PC-9 (cell line): ENCODE measurements at regions not wholly inside any gene's neighbourhood (a gene's known extent, or its start where the extent isn't known, plus 50 kb on each side); places are given as distances from the start of the nearest gene placed in this dataset.

Source experiments
- EZH2 ChIP-seq: fragments of 200-600 bp; sonication (generic); IDR thresholded peaks from 2 replicates; pipeline ENCODE4 v1.8.0; 2017; ENCODE audit warnings: antibody characterized with exemption, low read depth
- TF ChIP-seq, protein P1 (sequence below): fragments of 200-600 bp; sonication (generic); conservative IDR thresholded peaks from 2 replicates; pipeline ENCODE4 v1.6.1; 2017; ENCODE audit warnings: mixed run types, antibody characterized with exemption, mild to moderate bottlenecking, moderate library complexity

DNA sequence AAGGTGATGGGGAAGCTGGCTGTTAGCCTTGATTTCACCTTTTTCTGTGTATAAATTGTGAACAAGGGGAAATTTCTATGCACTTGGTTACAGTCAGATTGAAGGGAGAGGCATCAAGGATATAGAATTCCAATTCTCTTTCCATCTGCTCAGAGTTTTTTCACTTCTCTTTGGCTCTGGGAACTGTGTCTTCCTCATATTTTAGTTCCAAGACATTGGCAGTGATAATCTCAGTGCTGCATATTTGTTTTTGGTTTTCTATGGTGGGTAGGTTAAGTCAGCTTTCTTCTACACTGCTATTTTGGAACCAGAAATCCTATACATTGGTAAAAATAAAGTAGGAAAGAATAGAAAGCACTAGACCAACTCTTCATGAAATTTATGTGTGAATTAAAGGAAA, 569.6 kb upstream of the CXADR start:
- TF ChIP-seq, protein P1, sequence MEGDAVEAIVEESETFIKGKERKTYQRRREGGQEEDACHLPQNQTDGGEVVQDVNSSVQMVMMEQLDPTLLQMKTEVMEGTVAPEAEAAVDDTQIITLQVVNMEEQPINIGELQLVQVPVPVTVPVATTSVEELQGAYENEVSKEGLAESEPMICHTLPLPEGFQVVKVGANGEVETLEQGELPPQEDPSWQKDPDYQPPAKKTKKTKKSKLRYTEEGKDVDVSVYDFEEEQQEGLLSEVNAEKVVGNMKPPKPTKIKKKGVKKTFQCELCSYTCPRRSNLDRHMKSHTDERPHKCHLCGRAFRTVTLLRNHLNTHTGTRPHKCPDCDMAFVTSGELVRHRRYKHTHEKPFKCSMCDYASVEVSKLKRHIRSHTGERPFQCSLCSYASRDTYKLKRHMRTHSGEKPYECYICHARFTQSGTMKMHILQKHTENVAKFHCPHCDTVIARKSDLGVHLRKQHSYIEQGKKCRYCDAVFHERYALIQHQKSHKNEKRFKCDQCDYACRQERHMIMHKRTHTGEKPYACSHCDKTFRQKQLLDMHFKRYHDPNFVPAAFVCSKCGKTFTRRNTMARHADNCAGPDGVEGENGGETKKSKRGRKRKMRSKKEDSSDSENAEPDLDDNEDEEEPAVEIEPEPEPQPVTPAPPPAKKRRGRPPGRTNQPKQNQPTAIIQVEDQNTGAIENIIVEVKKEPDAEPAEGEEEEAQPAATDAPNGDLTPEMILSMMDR, result no peak
- no peak for TF ChIP-seq EZH2
